ENCODE measurements at regions not wholly inside any gene's neighbourhood (a gene's known extent, or its start where the extent isn't known, plus 50 kb on each side); places are given as distances from the start of the nearest gene placed in this dataset.
A peak's percentile ranks its signal among the peaks of the same experiment; 100 is the strongest.

GRCh38 chr3:66851894-66852613, 146.1 kb upstream of the KBTBD8 start:
- FAIRE-seq, result no peak
- TF ChIP-seq TAF1 (IDR thresholded peaks at IDR 0.05; ENCODE audit: borderline replicate concordance, low read depth, low read length) (no peak), POLR2AphosphoS5 (IDR thresholded peaks at IDR 0.05; ENCODE audit: low read depth, low read length) (no peak), POLR2A (IDR thresholded peaks at IDR 0.05; ENCODE audit: low read depth, low read length) (no peak)

GRCh38 chr3:66854601-66855151, 143.4 kb upstream of the KBTBD8 start:
- no peak for TF ChIP-seq POLR2AphosphoS5 (IDR thresholded peaks at IDR 0.05; ENCODE audit: low read depth, low read length)
- no peak for TF ChIP-seq TAF1 (IDR thresholded peaks at IDR 0.05; ENCODE audit: borderline replicate concordance, low read depth, low read length)
- TF ChIP-seq POLR2A (IDR thresholded peaks at IDR 0.05; ENCODE audit: low read depth, low read length), result no peak
- FAIRE-seq, result no peak
- DNase-seq (ENCODE audit: insufficient read length), result no peak

More at GRCh38 chr3:66851894-66852613, 146.1 kb upstream of the KBTBD8 start:
- no peak for DNase-seq (ENCODE audit: insufficient read length)

- no peak for DNase-seq (ENCODE audit: insufficient read length)
- TF ChIP-seq POLR2AphosphoS5 (IDR thresholded peaks at IDR 0.05; ENCODE audit: low read depth, low read length), result no peak
- TF ChIP-seq TAF1 (IDR thresholded peaks at IDR 0.05; ENCODE audit: borderline replicate concordance, low read depth, low read length), result no peak
- no peak for TF ChIP-seq POLR2A (IDR thresholded peaks at IDR 0.05; ENCODE audit: low read depth, low read length)
- FAIRE-seq, result no peak
These were observed 141.6 kb upstream of the KBTBD8 start for GRCh38 chr3:66856533-66856932.

GRCh38 chr3:66858656-66859381, 139.3 kb upstream of the KBTBD8 start:
- FAIRE-seq (no peak), DNase-seq (ENCODE audit: insufficient read length) (no peak)
- no peak for TF ChIP-seq POLR2A (IDR thresholded peaks at IDR 0.05; ENCODE audit: low read depth, low read length)
- no peak for TF ChIP-seq TAF1 (IDR thresholded peaks at IDR 0.05; ENCODE audit: borderline replicate concordance, low read depth, low read length)
- TF ChIP-seq POLR2AphosphoS5 (IDR thresholded peaks at IDR 0.05; ENCODE audit: low read depth, low read length), result no peak

GRCh38 chr3:66860771-66861170, 137.3 kb upstream of the KBTBD8 start:
- no peak for DNase-seq (ENCODE audit: insufficient read length)
- no peak for FAIRE-seq
- TF ChIP-seq TAF1 (IDR thresholded peaks at IDR 0.05; ENCODE audit: borderline replicate concordance, low read depth, low read length) (no peak), POLR2AphosphoS5 (IDR thresholded peaks at IDR 0.05; ENCODE audit: low read depth, low read length) (no peak), POLR2A (IDR thresholded peaks at IDR 0.05; ENCODE audit: low read depth, low read length) (no peak)

- DNase-seq (ENCODE audit: insufficient read length), result no peak
- TF ChIP-seq TAF1 (IDR thresholded peaks at IDR 0.05; ENCODE audit: borderline replicate concordance, low read depth, low read length), result no peak
- no peak for TF ChIP-seq POLR2A (IDR thresholded peaks at IDR 0.05; ENCODE audit: low read depth, low read length)
- no peak for TF ChIP-seq POLR2AphosphoS5 (IDR thresholded peaks at IDR 0.05; ENCODE audit: low read depth, low read length)
- FAIRE-seq, result peak; percentile 51
These were observed 134.6 kb upstream of the KBTBD8 start for GRCh38 chr3:66863205-66864111.

GRCh38 chr3:66884659-66885058, 113.4 kb upstream of the KBTBD8 start:
- DNase-seq (ENCODE audit: insufficient read length) (no peak), FAIRE-seq (no peak)
- TF ChIP-seq TAF1 (IDR thresholded peaks at IDR 0.05; ENCODE audit: borderline replicate concordance, low read depth, low read length) (no peak), POLR2A (IDR thresholded peaks at IDR 0.05; ENCODE audit: low read depth, low read length) (no peak), POLR2AphosphoS5 (IDR thresholded peaks at IDR 0.05; ENCODE audit: low read depth, low read length) (no peak)

- DNase-seq (ENCODE audit: insufficient read length) (no peak), FAIRE-seq (no peak)
- TF ChIP-seq POLR2A (IDR thresholded peaks at IDR 0.05; ENCODE audit: low read depth, low read length) (no peak), POLR2AphosphoS5 (IDR thresholded peaks at IDR 0.05; ENCODE audit: low read depth, low read length) (no peak), TAF1 (IDR thresholded peaks at IDR 0.05; ENCODE audit: borderline replicate concordance, low read depth, low read length) (no peak)
These were observed 112.6 kb upstream of the KBTBD8 start for GRCh38 chr3:66885326-66886000.

GRCh38 chr3:66889750-66890494, 108.2 kb upstream of the KBTBD8 start:
- no peak for DNase-seq (ENCODE audit: insufficient read length)
- TF ChIP-seq TAF1 (IDR thresholded peaks at IDR 0.05; ENCODE audit: borderline replicate concordance, low read depth, low read length) (no peak), POLR2AphosphoS5 (IDR thresholded peaks at IDR 0.05; ENCODE audit: low read depth, low read length) (no peak), POLR2A (IDR thresholded peaks at IDR 0.05; ENCODE audit: low read depth, low read length) (no peak)
- FAIRE-seq, result no peak

GRCh38 chr3:66898155-66898554, 100.0 kb upstream of the KBTBD8 start:
- TF ChIP-seq POLR2A (IDR thresholded peaks at IDR 0.05; ENCODE audit: low read depth, low read length) (no peak), POLR2AphosphoS5 (IDR thresholded peaks at IDR 0.05; ENCODE audit: low read depth, low read length) (no peak), TAF1 (IDR thresholded peaks at IDR 0.05; ENCODE audit: borderline replicate concordance, low read depth, low read length) (no peak)
- FAIRE-seq, result no peak
- no peak for DNase-seq (ENCODE audit: insufficient read length)

Data from GM12892 (cell line).